Epithelial cell of proximal tubule (primary cell): ENCODE measurements at regions not wholly inside any gene's neighbourhood (a gene's known extent, or its start where the extent isn't known, plus 50 kb on each side); places are given as distances from the start of the nearest gene placed in this dataset.

Source experiments
- DNase-seq: peaks from one replicate; pipeline ENCODE4 v3.0.0-alpha.2; 2011; ENCODE audit warnings: low read depth
- H3K4me3 ChIP-seq: 2 replicates; pipeline ENCODE4 v1.5.1; 2011; ENCODE audit warnings: low read depth, mild to moderate bottlenecking, low read length
- TF ChIP-seq, protein P1 (sequence below): conservative IDR thresholded peaks from 2 replicates; pipeline ENCODE4 v1.5.1; 2012; ENCODE audit warnings: low read depth, mild to moderate bottlenecking, low read length

DNA sequence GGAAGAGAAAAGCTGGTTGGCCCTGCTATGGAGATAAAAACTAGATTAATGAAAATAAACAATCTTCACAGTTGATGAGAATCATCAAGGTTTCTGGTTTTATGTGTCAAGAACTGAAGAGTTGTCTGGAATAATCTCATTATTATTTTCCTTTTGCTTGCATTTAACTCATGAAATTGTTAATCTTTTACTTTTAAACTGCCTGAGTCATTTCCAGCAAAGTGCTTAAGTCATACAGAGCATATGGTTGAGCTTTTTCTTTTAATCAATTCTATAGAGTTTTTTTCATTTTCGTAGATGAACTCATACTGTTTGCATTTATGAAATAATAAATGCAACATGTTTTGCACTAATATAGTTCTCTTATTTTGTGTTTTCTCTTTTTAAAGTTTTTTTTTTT is 747.9 kb downstream of the NXPH1 start:
- TF ChIP-seq, protein P1, sequence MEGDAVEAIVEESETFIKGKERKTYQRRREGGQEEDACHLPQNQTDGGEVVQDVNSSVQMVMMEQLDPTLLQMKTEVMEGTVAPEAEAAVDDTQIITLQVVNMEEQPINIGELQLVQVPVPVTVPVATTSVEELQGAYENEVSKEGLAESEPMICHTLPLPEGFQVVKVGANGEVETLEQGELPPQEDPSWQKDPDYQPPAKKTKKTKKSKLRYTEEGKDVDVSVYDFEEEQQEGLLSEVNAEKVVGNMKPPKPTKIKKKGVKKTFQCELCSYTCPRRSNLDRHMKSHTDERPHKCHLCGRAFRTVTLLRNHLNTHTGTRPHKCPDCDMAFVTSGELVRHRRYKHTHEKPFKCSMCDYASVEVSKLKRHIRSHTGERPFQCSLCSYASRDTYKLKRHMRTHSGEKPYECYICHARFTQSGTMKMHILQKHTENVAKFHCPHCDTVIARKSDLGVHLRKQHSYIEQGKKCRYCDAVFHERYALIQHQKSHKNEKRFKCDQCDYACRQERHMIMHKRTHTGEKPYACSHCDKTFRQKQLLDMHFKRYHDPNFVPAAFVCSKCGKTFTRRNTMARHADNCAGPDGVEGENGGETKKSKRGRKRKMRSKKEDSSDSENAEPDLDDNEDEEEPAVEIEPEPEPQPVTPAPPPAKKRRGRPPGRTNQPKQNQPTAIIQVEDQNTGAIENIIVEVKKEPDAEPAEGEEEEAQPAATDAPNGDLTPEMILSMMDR, result no peak
- no peak for DNase-seq
- H3K4me3 ChIP-seq, result no peak overlapping the region

DNA sequence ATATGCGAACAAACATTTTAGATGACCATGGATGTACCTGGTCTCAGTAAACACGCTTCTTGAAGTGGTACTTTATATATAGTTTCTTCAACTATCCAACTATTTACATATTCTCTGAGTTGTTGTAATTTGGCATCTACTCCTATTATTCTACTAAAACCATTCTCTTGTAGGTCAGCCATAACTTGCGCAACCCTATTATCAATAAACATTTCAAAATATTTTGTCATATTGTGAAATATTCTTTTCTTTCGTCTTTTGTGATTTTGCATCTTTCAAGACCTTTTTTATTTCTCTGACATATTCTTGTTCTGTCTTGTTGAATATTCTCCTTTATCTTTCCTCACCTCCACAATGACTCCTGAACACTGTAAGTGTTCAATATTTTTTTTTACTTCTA is 753.3 kb downstream of the NXPH1 start:
- TF ChIP-seq, protein P1, result no peak
- no peak for DNase-seq
- no peak overlapping the region for H3K4me3 ChIP-seq

DNA sequence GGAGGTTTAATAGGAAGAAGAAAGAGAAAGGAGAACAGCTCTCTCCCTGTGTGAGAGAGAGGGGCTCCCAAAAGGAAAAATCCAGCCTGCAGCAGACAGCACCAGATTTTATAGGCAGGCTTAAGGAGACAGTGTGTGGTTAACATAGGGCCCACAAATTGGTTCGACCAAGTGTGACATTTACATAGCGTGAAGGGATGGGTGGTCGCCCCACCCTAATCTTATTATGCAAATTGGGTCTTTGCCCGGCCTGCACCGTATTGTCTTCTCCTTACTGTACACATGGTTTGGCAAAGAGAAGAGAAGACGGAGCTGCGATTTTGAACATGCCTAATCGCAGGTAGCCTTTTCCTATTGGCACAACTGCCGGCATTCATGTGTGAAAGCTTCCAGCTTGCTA is 756.3 kb downstream of the NXPH1 start:
- H3K4me3 ChIP-seq, result no peak overlapping the region
- no peak for DNase-seq
- TF ChIP-seq, protein P1, result no peak

DNA sequence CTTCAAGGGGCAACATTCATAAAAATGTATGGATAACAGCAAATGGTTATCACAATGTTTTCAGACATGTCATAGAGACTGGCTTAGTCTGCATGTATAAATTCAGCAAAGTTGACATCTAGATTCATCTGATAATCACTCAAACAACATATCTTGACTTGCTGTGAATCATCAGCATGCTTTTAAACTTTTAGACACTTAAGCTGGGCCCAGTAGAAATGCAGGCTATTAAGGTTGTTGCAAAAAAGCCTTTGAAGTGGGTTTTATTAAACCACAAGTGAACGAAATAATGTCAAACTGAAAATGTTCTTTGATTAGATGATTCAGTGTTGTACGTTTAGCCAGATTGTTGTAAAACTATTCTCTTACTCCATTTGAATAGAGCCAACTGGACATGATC is 759.6 kb downstream of the NXPH1 start:
- DNase-seq, result no peak
- TF ChIP-seq, protein P1, result no peak
- H3K4me3 ChIP-seq, result no peak overlapping the region

DNA sequence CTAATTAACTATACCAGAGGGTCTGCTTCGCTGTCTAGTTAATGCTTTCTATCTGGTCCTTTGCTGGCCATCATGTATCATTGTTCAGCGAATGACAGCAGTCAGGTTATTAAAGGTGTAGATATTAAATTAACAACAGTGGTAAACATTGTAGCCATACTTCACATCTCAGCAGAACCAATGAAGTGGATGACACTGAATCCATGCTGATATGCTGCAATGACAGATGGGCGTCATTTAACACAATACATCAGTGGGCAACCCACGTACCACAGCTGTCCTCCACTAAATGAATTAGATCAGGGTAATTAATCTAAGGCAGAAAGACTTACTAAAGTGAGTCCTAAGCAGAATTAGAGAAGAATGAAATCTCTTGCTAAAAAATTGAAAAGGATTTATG is 767.2 kb downstream of the NXPH1 start:
- H3K4me3 ChIP-seq, result no peak overlapping the region
- TF ChIP-seq, protein P1, result no peak
- DNase-seq, result no peak

DNA sequence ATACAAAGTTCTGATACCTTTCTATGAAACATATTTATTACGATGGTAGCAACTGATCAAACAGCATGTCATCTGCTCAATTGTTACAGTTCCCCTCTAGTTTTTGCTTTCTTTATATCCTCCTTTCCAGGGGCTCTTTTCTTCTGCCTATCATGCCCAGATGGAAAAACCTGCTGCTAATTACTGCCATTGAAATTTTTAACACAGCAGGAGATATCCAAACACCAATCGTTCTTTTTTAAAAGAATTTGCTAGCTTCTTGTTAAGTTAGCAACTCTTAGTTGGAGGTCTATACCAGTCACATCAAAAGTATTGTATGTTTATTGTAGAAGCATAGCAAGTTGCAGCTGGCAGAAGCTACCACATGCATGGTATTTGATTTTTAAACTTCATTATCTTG is 768.5 kb downstream of the NXPH1 start:
- H3K4me3 ChIP-seq, result no peak overlapping the region
- TF ChIP-seq, protein P1, result no peak
- no peak for DNase-seq

DNA sequence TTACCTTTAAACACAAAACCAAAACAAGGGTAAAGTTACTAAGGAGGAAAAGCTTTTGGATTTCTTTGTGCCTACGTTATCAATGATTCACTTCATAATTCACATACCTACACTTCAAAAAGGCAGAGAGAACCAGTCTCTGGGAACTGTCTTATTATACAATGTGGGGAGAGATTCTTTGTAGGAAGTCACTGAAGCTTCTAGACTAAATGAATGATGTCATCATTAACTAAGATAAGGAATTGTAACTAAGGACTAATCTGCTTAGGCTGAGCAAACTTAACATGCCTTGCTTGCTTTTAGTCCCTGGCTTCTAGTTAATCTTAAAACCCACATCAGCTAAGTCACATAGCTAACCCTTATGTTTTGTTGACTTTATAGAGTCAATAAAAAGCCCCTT is 771.2 kb downstream of the NXPH1 start:
- H3K4me3 ChIP-seq, result no peak overlapping the region
- TF ChIP-seq, protein P1, result no peak
- peak; percentile 23 for DNase-seq
